HG03520 (cell line): ENCODE measurements at regions not wholly inside any gene's neighbourhood (a gene's known extent, or its start where the extent isn't known, plus 50 kb on each side); places are given as distances from the start of the nearest gene placed in this dataset.

Source experiments
- ATAC-seq: cut with Tn5 transposase; IDR thresholded peaks from one replicate; pipeline ENCODE4 v1.9.1; 2021; ENCODE audit warnings: mild to moderate bottlenecking, moderate library complexity; ENCODE audit not compliant: unreplicated experiment

DNA sequence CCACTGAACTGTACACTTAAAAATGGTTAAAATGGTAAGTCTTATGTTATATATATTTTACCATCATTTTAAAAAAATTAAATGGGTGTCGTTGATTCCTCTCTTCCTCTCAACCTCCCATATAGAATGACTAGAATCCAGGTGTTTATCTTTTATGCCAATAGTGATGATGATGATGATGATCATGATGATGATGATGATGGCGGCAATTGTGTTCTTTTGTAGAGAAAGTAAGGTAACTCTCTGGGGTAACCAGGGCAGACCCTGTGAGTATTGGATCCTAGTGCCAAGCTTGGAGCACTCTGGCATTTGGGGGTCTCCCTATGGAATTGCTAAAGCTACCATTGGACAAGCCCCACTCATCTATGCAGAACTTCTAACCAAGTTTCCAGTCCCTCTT is 113.6 kb downstream of the GLI2 start:
- no peak for ATAC-seq

DNA sequence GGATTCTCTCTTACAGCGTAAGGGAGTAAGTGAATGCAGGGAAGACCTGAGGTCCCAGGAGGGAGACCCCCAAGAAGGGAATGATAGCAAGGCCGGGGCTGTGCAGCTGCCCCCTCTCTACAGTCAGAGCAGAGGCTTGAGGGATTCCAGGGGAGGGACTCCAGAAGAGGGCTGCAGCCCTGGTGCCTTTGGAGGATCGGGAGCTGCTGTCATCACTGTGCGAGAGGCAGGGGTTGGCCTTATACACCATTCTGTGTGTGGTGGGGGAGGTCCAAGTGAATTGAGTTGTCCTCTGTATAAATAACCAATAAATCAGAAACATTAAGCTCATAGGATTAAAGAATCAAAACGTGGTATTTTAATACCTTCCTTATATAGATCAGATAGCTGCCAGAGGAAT is 114.9 kb downstream of the GLI2 start:
- ATAC-seq, result no peak

DNA sequence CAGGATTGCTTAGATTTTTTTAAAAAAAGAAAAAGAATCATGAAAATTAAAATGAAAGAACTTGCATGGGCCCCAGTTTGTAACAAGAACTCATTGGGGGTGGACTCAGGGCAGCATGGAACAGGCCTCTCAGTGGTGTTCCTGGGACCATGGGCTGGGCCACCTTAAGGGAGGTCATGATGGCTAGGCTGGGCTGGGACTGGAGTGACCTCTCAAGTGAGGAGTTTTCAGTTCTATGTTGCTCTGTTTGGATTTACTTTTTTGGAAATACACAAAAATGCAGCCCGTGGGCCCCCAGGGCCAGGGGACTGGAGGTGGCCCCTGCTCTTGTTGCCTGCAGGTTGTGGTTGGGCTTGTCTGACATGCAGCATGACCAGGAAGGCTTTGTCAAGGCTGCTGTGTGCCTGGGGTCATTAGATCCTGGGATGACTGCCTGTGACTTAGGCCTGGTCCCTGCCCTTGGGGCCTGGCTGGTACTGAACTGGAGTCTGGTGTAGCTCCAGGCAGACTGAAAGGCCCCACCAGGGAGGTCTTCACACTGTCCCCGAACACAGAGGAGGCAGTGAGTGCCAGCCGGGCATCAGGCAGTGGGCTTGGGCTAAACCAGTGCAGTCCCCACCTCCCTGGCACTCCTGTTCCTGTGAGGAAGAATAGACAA is 115.6 kb downstream of the GLI2 start:
- ATAC-seq, result no peak

DNA sequence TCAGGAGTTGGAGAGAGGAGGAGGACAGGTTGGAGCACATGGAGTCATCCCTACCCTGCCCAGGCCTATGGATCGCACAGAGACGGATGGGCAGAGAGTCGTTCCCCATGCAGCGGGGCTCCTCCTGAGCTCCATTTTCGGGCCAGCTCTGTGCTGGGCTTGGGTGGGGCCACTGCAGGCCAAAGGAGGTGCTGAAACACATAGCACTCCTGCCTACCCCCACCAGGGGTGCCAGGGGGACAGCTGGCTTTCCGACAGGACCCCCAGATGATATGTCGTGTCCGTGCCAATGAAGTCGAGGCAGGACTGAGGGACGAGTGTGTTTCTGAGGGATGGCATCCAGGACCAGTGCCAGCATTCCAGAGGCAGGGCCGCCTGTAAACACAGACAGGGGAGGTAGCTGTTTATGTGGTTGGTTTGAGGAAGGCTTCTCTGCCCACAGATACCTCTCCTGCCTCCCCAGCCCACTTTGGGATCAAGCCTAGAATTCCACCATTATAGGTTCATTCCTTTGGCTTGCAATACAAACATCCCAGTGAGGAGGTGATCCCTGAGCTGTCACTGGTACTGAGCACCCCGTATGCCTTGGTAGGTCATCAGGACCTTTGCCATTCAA is 116.6 kb downstream of the GLI2 start:
- no peak for ATAC-seq

DNA sequence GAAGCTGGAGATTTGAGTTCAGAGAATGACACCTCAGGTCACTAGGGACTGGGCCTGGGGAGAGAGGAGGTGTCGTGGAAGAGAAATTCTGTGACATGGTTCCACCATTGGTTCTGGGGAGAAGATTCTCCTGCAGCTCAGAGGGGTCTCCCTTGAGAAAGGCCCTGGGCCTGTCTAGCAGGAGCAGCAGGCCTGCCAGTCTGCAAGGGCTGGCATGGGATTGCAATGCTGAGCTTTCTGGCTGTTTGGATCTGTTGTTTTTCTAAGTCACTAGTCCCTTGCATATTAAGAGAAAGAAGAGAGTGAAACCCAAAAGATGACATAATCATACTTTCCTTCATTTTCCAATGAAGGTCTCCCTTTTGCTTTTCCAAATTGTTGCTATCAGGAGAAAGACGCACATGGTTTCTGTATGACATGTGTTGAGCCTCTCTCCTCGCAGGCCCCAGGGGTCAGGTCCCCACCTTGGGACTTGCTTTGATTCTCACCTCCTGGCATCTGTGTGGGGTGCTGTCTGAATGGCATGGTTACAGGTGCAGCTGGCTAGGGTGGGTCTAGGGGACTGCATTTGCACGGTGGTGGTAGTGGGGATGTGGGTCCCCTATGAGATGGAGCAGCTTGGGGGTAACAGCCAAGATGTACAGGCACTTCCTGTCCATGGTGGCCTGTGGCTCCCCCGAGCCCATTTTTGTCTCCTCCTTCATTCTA is 117.8 kb downstream of the GLI2 start:
- no peak for ATAC-seq

DNA sequence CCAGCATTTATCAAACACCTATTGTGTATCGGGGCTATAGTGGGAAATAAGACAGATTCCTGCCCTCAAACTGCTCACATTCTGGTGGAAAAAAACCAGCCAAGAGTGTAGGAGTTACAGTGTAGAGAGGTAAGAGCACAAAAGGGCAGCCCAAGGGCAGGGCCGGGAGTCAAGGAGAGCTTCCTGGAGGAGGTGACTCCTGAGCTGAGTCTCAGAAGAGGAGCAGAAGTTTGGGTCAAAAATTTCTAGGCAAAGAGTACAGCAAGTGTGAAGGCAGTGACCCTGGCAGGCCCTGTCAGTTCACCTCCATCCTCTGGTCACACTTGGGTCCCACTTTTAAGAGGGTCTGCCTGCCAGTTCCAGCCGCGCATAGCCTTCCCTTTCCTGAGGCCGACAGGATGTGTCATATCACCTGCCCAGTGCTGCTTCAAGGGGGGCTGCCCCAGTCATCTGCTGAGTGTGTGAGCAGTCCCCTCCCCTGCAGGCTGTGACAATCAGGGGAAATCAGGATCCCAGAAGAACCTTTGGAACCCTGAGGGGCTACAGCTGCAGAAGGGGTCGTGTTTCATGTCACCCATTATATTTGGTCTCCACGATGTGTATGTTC is 118.4 kb downstream of the GLI2 start:
- no peak for ATAC-seq

DNA sequence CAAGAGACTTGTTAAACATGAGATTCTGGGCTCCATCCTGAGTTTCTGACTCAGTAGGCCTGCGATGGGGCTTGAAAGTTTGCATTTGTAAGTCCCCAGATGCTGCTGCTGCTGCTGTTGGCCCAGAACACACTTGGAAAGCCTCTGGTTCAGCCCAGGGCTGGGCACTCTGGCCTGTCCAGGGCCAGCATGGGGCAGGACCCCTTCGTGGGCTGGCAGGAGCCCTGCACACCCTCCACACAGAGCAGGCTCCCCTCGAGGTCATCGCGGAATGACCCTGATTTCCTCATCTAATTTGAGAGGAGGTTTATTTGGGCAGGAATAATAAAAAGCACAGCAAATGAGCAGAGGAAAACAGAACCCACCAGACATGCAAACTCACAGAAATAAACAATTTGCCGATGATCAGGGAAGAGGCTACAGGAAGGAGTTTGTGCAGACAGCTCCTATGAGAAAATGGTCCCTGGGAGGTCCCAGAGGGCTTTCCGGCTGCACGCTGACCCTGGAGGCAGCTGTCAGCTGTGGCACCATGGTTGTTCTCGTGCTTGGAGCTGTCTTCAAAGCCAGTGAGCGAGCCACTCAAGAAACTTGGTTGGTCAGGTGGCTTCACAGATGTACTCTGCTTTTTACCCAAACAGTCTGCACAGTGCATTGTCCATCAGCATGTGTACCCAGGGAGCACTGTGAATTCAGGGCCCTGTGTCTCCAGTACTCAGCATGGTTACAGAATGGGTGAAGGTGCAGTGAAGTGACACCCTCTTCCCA is 119.3 kb downstream of the GLI2 start:
- ATAC-seq, result no peak

DNA sequence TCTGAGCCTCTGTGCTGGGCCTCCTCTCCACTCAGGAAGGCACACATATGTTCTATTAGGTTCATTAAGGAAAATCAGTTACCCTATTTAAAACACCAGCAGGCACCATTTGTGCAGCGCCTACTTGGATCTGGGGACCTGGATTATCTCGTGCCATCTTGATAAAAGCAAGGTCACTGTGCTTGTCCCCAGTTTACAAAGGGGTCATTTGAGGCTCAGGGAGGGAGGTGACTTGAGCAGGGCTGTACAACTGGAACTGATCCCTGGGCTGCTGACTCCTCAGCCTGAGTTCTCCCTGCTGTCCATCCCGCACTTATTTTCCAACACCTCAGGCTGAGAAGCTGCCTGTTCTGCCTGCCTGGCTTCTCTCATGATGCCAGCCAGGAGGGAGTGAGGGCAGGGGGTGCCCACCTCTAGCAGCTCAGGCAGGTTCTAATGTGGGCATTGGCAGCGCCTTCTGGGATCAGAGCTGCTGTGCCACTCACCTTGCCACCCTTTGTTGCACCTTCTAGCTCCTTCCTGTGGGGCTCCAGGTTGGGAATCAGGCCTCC is 120.3 kb downstream of the GLI2 start:
- ATAC-seq, result no peak

DNA sequence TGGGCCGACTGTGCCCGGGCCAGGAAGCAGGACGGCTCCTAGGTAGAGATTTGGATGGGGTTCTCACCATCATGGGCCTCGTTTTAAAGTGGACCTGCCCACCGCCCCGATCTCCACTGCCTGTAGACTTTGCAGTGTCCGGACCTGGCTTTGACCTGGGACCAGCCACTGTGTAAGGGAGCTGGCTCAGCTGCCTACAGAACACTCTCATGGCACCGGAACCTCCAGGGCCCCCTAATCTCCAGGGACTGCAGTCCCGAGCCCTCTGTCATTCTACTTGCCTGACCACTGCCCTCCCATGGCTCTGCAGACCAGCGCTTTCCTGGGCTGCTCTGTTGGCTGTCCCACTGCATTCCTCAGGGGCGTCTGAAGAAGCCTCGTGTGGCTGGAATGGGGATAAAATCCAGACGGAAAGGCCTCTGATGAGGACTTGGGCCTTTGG is 120.8 kb downstream of the GLI2 start:
- no peak for ATAC-seq

DNA sequence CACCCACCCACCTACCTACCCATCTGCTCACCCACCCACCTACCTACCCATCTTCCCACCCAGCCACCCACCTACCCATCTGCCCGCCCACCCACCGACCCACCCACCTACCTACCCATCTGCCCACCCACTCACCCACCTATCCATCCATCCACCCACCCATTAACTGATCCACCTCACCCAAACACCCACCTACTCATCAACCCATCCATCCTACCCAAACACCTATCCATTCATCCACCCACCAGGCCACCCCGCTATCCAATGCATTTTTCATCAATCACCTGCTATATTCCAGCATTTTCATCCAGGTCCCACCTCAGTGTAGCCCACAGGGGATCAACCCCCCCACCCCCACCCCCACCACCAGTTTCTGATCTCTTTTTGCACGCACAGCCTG is 121.8 kb downstream of the GLI2 start:
- no peak for ATAC-seq

DNA sequence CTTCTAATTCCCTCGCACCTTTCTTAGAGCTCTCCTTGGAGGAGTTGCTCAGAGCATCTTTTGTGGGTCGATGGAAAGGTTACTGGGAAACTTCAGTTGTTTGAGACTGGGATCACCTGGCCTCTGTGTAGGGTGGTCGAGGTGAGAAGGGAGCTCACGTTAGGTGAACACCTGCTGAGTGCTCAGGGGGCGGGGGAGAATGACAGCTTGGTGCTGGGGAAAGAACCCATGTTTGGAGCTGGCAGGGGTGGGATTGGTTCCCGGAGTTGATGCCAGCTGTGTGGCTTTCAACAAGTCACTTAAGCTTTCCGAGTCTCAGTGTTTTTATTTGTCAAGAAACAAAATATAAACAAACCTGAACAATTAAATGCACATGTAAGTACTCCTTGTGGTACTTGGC is 122.3 kb downstream of the GLI2 start:
- no peak for ATAC-seq

DNA sequence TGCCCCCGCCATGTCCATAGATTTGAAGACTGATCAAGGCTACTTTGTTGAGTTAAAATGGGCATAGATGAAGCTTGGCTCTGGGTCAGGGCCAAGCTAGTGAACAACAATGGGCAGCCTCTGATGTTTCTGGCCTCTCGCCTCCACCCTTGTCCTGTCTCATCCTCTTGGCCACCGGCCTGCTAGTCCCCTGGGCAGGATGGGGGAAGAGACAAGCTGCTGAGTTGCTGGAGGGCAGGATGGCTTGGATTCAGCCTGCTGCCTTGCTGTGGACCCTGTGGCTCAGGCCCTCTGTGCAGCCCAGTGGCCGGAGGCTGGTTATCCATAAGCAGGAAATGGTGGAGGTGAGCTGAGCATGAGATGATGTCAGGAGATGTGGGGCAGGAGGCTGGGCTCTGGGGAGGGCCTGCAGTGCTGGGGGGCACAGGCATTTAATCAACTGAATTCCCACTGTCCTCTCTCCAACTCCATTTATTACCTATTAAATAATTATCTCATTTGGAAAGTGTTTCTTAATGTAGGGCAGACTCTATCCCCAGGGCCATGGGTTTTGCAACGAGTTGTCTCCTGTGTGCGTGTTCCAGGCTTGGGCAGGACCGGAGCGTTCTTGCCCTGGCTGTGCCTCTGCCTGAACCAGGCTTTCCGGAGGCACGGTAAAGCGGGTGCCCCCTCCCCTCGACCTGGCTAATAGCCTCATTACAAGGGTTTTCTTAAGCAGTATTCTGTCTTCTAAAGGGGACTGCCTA is 122.9 kb downstream of the GLI2 start:
- no peak for ATAC-seq

DNA sequence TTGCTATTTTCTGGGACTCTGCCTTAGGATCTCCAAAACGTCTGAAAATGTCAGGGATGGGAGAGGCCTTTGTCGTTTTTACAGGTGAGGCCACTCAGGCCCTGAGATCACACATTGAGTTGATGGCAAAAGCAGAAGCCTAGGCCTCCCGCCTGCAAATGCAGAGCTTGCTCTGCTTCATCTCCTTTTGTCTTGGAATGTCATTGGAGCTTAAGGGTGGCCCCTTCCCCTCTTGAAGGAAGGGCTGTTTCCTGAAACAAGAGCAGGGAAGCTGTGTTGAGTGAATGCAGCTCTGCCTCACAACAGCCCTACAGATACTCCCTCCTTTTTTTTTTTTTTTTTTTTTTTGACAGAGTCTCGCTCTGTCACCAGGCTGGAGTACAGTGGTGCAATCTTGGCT is 123.5 kb downstream of the GLI2 start:
- ATAC-seq, result no peak

DNA sequence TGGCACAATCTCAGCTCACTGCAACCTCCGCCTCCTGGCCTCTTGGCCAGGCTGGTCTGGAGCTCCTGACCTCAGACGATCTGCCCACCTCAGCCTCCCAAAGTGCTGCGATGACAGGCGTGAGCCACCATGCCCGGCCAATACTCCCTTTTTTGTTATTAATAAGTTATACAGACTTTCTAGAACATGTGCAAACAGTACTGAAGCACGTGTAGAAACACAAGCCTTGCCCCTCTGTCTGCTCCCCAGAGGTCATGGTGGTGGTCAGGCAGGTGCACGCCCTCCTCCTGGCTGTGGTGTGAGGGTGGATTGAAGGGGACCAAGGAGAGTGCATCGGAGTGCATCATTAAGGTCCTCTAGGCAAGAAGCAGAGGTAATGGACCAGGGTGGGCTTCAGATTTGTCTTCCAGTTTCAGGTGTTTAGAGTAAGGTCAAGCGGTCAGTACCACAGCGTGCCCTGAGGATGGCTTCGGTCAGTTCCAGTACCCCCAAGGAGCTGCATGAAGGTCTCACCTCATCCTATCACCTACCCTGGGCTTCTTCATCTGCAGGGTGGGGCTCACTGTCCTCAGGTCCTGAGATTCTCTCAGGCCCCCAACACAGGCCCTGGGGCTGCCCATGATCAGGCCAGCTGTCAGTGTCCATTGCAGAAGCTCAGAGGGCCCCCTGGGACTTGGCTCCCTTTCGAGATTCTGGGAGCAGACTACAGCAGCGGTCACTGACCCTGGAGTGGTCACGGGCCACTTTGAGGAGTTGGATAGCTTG is 124.3 kb downstream of the GLI2 start:
- no peak for ATAC-seq

DNA sequence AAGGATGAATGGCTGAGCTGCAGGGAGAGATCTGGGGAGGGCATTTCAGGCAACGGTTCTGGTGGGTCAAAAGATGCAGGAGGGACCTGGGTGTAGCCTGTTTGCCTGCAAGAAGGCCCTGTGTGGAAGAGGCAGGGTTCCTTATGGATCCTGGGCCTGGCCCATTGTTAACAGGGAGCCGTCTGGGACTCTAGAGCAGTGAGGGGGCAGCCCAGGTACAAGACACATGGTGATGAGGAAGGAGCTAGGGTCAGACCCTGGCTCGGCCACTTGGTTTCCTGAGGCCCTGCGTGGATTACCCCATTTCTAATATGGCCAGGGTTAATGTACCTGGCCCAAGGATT is 124.9 kb downstream of the GLI2 start:
- ATAC-seq, result no peak

DNA sequence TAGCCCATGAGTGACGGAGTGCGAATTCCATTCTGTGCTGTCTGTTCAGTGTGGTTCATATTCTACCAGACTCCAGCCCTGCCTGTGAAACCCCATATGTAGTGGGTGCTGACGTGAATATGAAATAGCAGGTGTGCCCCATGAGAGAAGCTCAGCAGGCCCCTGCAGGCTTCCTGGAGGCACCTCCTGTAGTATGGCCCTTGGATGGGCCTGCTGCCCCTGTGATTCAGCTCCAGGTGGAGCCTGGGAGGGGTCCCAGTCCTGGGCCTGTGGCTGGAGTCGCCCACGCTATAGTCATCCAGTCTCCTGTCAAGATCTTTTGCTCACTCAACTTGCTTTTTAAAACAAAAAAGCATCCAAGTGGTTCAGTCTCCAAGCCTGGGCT is 125.5 kb downstream of the GLI2 start:
- ATAC-seq, result no peak

DNA sequence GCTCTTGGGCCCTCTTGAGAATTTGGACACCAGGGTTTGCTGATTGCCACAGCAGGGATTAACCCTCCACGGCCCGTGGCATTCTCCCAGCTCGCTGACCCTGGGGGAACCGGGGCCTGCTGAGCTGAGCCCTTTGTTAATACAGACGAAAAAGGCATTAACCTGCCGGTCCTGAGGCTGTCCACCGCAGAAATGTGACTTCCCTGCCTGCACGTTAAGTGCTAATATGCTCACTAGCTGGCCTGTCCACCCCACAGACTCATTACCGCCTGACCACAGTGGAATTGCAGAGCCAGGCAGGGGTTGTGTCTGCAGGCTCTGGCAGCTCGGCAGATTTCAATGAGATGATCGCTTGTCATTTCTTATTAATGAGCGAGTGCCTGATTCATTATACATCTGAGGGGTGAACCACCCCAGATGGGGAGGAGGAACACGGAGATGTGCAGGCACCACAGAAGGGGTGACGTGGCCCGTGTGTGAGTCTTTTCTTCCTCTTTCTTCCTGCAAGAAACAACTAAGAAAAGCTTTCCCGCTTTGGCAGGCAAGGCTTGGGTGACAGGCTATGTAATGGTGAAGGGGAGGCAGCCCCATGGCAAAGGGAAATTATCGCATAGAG is 126.0 kb downstream of the GLI2 start:
- ATAC-seq, result no peak

DNA sequence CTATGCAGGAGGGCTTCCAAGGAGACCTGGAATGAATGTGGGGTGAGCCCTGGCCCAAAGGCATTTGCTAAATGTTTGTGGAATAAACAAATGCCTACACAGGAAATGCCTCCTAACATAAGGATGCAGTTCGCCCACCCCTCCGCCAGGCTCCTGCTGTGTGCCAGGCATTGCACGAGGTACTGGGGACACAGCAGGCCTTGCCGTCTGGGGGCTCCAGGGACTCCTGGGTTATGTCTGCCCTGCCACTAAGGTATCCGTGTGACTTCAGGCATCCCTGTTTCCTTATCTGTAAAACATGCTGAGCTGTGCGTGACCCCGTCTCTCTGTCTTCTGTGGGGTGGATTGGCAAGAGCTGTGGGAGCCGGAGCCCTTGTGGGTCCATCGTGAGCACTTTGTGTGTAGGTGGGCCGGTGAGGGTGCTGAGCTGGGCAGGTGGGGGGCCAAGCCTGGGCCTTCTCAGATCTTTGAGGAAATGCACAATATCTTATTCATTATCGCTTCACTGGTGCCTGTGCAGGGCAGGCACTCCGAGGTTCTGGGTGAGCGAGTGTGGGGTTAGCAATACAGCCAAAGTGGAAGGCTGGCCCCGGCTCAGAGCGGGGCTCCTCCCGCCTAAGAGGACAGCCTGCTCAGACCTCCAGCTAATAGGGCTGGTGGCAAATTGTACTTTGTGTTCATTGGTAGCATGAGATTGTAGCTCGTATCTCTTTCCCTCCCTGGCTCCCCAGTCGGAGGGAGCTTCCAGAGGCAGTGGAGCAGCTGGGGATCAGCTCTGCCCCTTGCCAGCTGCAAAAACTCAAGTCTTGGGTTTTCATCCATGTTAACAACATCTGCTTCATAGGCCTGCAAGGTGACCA is 126.8 kb downstream of the GLI2 start:
- no peak for ATAC-seq
